DND-41 (cell line): ENCODE measurements at regions not wholly inside any gene's neighbourhood (a gene's known extent, or its start where the extent isn't known, plus 50 kb on each side); places are given as distances from the start of the nearest gene placed in this dataset.

Experiments used
- ATAC-seq: fragments of 200-7000 bp; cut with Tn5 transposase; 3 replicates; pipeline ENCODE4 v1.9.1; 2021; ENCODE audit warnings: low read depth; ENCODE audit not compliant: insufficient read depth
- DNase-seq: peaks from one replicate; pipeline ENCODE4 v3.0.0-alpha.2; 2020
- H2AFZ ChIP-seq: 2 replicates; pipeline ENCODE4 v1.6.0; 2012; ENCODE audit warnings: low read depth, low read length
- H3K27ac ChIP-seq: 2 replicates; pipeline ENCODE4 v1.5.1; 2012; ENCODE audit warnings: low read length, inconsistent platforms
- H3K27me3 ChIP-seq: fragments of 200-600 bp; sonication (generic); 2 replicates; pipeline ENCODE4 v1.6.0; 2012; ENCODE audit warnings: low read length, mild to moderate bottlenecking, inconsistent platforms; ENCODE audit not compliant: insufficient read depth, poor library complexity
- H3K36me3 ChIP-seq: 2 replicates; pipeline ENCODE4 v1.5.1; 2012; ENCODE audit warnings: low read length, inconsistent platforms; ENCODE audit not compliant: insufficient read depth
- H3K4me1 ChIP-seq: 2 replicates; pipeline ENCODE4 v1.5.1; 2012; ENCODE audit warnings: mild to moderate bottlenecking, low read length; ENCODE audit not compliant: insufficient read depth
- H3K4me2 ChIP-seq: 2 replicates; pipeline ENCODE4 v1.6.0; 2012; ENCODE audit warnings: mild to moderate bottlenecking, moderate library complexity, low read length, inconsistent platforms; ENCODE audit not compliant: insufficient read depth
- H3K4me3 ChIP-seq, 2 experiments: fragments of 200-600 bp in 1 of 2; shearing (Covaris generic) in 1 of 2; 2 replicates each; pipeline ENCODE4 v1.5.1; 2012 to 2016; ENCODE audit warnings: inconsistent platforms in 2 of 2, low read length in 2 of 2, mild to moderate bottlenecking in 2 of 2, low read depth in 1 of 2, moderate library complexity in 1 of 2
- H3K79me2 ChIP-seq: 2 replicates; pipeline ENCODE4 v1.6.0; 2012; ENCODE audit warnings: low read length, inconsistent platforms; ENCODE audit not compliant: insufficient read depth
- H3K9ac ChIP-seq: 2 replicates; pipeline ENCODE4 v1.6.0; 2012; ENCODE audit warnings: low read depth, mild to moderate bottlenecking, inconsistent platforms, low read length, moderate library complexity
- H3K9me3 ChIP-seq: 2 replicates; pipeline ENCODE4 v1.5.1; 2012; ENCODE audit warnings: low read length, moderate library complexity, mild to moderate bottlenecking, inconsistent platforms; ENCODE audit not compliant: insufficient read depth, severe bottlenecking
- H4K20me1 ChIP-seq: 2 replicates; pipeline ENCODE4 v1.6.0; 2012; ENCODE audit warnings: low read length; ENCODE audit not compliant: insufficient read depth
- CTCF ChIP-seq: IDR thresholded peaks from 2 replicates; pipeline ENCODE4 v1.5.1; 2012; ENCODE audit warnings: borderline replicate concordance, low read length, moderate library complexity, mild to moderate bottlenecking; ENCODE audit not compliant: poor library complexity, severe bottlenecking; ENCODE audit errors: extremely low read depth
- EZH2 ChIP-seq: IDR thresholded peaks from 3 replicates; pipeline ENCODE4 v1.6.1; 2012; ENCODE audit warnings: borderline replicate concordance, low read depth, mild to moderate bottlenecking, moderate library complexity, low read length, inconsistent platforms; ENCODE audit not compliant: severe bottlenecking

GRCh38 chr1:30268923-30269666 lies 454.3 kb downstream of the MATN1 start:
- H3K79me2 ChIP-seq = no peaks in the 10 kb centered on the region
- DNase-seq (no peak), ATAC-seq (no peak)
- H4K20me1 ChIP-seq = no peaks in the 10 kb centered on the region
- H3K4me3 ChIP-seq = no peak overlapping the region
- H3K27me3 ChIP-seq = peaks cover 14% of the 10 kb centered on the region
- no peak overlapping the region for H3K4me2 ChIP-seq
- no peak overlapping the region for H3K27ac ChIP-seq
- no peak overlapping the region for H2AFZ ChIP-seq
- peaks cover 7% of the 10 kb centered on the region for H3K9me3 ChIP-seq
- no peak overlapping the region for H3K9ac ChIP-seq
- TF ChIP-seq CTCF (no peak), EZH2 (no peak)
- no peaks in the 10 kb centered on the region for H3K4me1 ChIP-seq
- no peaks in the 10 kb centered on the region for H3K36me3 ChIP-seq

GRCh38 chr1:30267856-30268255 lies 455.5 kb downstream of the MATN1 start:
- H4K20me1 ChIP-seq = no peaks in the 10 kb centered on the region

GRCh38 chr1:30267046-30267445 lies 456.3 kb downstream of the MATN1 start:
- no peak overlapping the region for H3K4me3 ChIP-seq
- H3K36me3 ChIP-seq = no peaks in the 10 kb centered on the region
- no peaks in the 10 kb centered on the region for H3K9me3 ChIP-seq
- TF ChIP-seq EZH2 (no peak), CTCF (no peak)
- no peak overlapping the region for H2AFZ ChIP-seq
- H4K20me1 ChIP-seq = no peaks in the 10 kb centered on the region
- H3K4me1 ChIP-seq = no peaks in the 10 kb centered on the region
- H3K9ac ChIP-seq = no peak overlapping the region
- DNase-seq = no peak
- ATAC-seq = no peak
- no peak overlapping the region for H3K27ac ChIP-seq
- H3K79me2 ChIP-seq = no peaks in the 10 kb centered on the region
- H3K4me2 ChIP-seq = no peak overlapping the region
- peaks cover 14% of the 10 kb centered on the region for H3K27me3 ChIP-seq

More at GRCh38 chr1:30267856-30268255, 455.5 kb downstream of the MATN1 start:
- H3K79me2 ChIP-seq = no peaks in the 10 kb centered on the region
- ATAC-seq = no peak
- H3K4me3 ChIP-seq = no peak overlapping the region
- H3K27me3 ChIP-seq = peaks cover 14% of the 10 kb centered on the region
- no peak overlapping the region for H3K4me2 ChIP-seq
- no peaks in the 10 kb centered on the region for H3K36me3 ChIP-seq
- H3K27ac ChIP-seq = no peak overlapping the region
- TF ChIP-seq CTCF (no peak), EZH2 (no peak)
- H2AFZ ChIP-seq = no peak overlapping the region
- no peak overlapping the region for H3K9ac ChIP-seq
- H3K9me3 ChIP-seq = no peaks in the 10 kb centered on the region
- no peak for DNase-seq
- H3K4me1 ChIP-seq = no peaks in the 10 kb centered on the region
